ENCODE measurements at regions not wholly inside any gene's neighbourhood (a gene's known extent, or its start where the extent isn't known, plus 50 kb on each side); places are given as distances from the start of the nearest gene placed in this dataset.

DNA sequence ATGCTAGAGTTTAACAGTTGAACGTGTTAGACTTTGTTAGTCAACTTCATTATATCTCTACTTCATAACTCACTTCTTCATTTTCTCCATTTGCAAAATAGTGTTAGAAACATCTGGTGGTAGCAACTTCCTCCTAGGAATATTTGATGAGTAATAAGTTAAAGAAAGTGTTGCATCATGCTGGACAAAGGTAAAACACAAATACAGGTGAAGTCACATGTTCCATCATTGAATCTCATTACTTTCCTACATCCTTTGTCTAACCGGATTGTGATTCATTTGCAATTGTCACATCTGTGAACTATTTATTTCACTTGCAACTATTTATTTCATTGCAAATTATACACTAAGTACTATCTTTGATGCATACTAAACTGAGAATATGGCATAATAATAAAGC lies 186.5 kb downstream of the TUSC7 start:
- no peaks in the 10 kb centered on the region for H3K27me3 ChIP-seq (ENCODE audit: insufficient read depth in 3 of 3, low read length in 2 of 3)
- DNase-seq (no peak), ATAC-seq (no peak)

DNA sequence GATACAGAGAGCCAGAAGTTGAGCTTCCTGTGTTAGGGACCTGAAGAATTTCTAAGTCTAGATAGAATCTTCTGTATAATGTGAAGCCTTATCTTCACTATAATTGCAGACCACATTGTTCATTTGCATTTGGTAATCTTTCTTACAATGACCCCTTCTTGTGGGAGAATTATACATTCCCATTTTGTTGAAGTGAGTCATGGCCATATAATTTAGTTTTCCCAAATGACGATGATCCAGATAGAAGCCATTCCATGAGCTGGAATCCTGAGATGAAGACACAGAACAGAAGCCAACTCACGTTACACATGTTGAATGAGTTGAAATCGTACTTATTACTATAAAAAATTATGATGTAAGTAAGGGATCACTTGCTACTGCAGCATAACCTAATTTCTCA lies 187.8 kb downstream of the TUSC7 start:
- no peak for TF ChIP-seq CTCF (IDR thresholded peaks at IDR 0.05)
- Histone ChIP-seq H3K4me1 (no peaks in the 10 kb centered on the region), H3K27me3 (ENCODE audit: insufficient read depth in 3 of 3, low read length in 2 of 3) (no peaks in the 10 kb centered on the region), H3K27ac (no peak overlapping the region), H3K36me3 (ENCODE audit: insufficient read depth in 1 of 2, low read depth in 1 of 2) (no peaks in the 10 kb centered on the region), H3K4me3 (no peak overlapping the region), H3K9me3 (no peaks in the 10 kb centered on the region)
- WGBS, 3 donors: 49 to 66% (median 61%) methylated on average over 3 of the region's 3 CpGs
- intact Hi-C loops (cut with DNase I): no loop called here
- no peak for DNase-seq
- no peak for ATAC-seq

More for the DNA sequence above, 186.5 kb downstream of the TUSC7 start:
- no peaks in the 10 kb centered on the region for H3K36me3 ChIP-seq (ENCODE audit: insufficient read depth in 1 of 2, low read depth in 1 of 2)
- no peaks in the 10 kb centered on the region for H3K4me1 ChIP-seq
- TF ChIP-seq CTCF (IDR thresholded peaks at IDR 0.05): no peak
- no peaks in the 10 kb centered on the region for H3K9me3 ChIP-seq
- intact Hi-C loops (cut with DNase I): no loop called here
- no peak overlapping the region for H3K4me3 ChIP-seq
- 73 to 86% (median 82%) methylated on average over 2 of the region's 2 CpGs for WGBS, 3 donors
- no peak overlapping the region for H3K27ac ChIP-seq

DNA sequence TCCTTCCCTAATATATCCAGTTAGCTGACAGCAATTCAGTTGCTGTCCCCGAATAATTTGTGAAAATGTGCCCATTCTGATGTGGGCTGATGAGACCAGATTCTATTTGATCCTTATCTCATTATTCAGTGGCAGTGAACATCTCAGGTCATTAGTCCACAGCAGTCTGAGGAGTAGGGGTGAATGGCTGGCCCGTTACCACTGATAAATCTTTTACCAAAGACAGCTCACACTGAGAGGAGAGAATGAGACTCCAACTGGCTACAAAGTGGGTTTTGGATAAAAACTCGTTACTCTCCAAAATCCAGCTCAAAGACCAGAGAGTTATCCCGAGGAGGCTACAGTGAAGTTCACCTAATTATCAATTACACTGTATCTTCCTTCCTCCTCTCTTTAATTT lies 189.7 kb downstream of the TUSC7 start:
- DNase-seq (no peak), ATAC-seq (no peak)
- H3K9me3 ChIP-seq: no peaks in the 10 kb centered on the region
- H3K27me3 ChIP-seq (ENCODE audit: insufficient read depth in 3 of 3, low read length in 2 of 3): no peaks in the 10 kb centered on the region
- 60 to 68% (median 64%) methylated on average over 4 of the region's 4 CpGs for WGBS, 3 donors
- no peak overlapping the region for H3K27ac ChIP-seq
- TF ChIP-seq CTCF (IDR thresholded peaks at IDR 0.05): no peak
- H3K4me1 ChIP-seq: no peaks in the 10 kb centered on the region
- H3K4me3 ChIP-seq: no peak overlapping the region
- no peaks in the 10 kb centered on the region for H3K36me3 ChIP-seq (ENCODE audit: insufficient read depth in 1 of 2, low read depth in 1 of 2)
- intact Hi-C loops (cut with DNase I): no loop called here

DNA sequence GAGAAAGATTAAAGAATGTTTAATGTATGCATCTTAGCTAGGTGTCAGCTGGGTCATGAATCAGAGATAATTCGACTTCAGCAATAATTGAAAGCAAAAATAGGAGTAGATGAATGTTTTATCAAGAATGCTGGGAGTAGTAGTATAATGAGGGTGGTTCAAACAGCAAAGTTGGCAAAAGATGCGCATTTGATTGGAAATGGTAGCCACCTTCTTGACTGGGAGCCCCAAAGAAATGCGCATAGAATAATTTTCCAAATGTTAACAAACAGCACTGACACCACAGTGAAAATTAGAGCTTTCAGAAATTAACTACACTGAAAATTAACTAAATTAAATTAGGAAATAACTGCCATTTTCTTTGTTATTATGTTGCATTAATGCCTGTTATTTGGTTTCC lies 195.8 kb downstream of the TUSC7 start:
- ATAC-seq (no peak), DNase-seq (no peak)
- no peak overlapping the region for H3K4me3 ChIP-seq
- 78 to 90% (median 85%) methylated on average over 3 of the region's 3 CpGs for WGBS, 3 donors
- no peaks in the 10 kb centered on the region for H3K36me3 ChIP-seq (ENCODE audit: insufficient read depth in 1 of 2, low read depth in 1 of 2)
- TF ChIP-seq CTCF (IDR thresholded peaks at IDR 0.05): no peak
- H3K9me3 ChIP-seq: no peaks in the 10 kb centered on the region
- H3K27ac ChIP-seq: no peak overlapping the region
- no peaks in the 10 kb centered on the region for H3K4me1 ChIP-seq
- H3K27me3 ChIP-seq (ENCODE audit: insufficient read depth in 3 of 3, low read length in 2 of 3): no peaks in the 10 kb centered on the region
- intact Hi-C loops (cut with DNase I): no loop called here

- intact Hi-C loops (cut with DNase I): no loop called here
Measured at GRCh38 chr3:116905794-116906193, 196.2 kb downstream of the TUSC7 start.

More at GRCh38 chr3:116905794-116906193, 196.2 kb downstream of the TUSC7 start:
- no peak overlapping the region for H3K27ac ChIP-seq
- H3K36me3 ChIP-seq (ENCODE audit: insufficient read depth in 1 of 2, low read depth in 1 of 2): no peaks in the 10 kb centered on the region
- TF ChIP-seq CTCF (IDR thresholded peaks at IDR 0.05): no peak
- no peaks in the 10 kb centered on the region for H3K4me1 ChIP-seq
- no peak overlapping the region for H3K4me3 ChIP-seq
- ATAC-seq: no peak
- WGBS, 3 donors: 73 to 84% (median 78%) methylated on average over 2 of the region's 2 CpGs
- no peak for DNase-seq
- H3K27me3 ChIP-seq (ENCODE audit: insufficient read depth in 3 of 3, low read length in 2 of 3): no peaks in the 10 kb centered on the region
- no peaks in the 10 kb centered on the region for H3K9me3 ChIP-seq
